ENCODE measurements at regions not wholly inside any gene's neighbourhood (a gene's known extent, or its start where the extent isn't known, plus 50 kb on each side); places are given as distances from the start of the nearest gene placed in this dataset.
"Not testable (repeated sequence)": the region's sequence is repeated elsewhere in the genome, so short reads cannot be mapped to it uniquely, and the experiment has no call there.

DNA sequence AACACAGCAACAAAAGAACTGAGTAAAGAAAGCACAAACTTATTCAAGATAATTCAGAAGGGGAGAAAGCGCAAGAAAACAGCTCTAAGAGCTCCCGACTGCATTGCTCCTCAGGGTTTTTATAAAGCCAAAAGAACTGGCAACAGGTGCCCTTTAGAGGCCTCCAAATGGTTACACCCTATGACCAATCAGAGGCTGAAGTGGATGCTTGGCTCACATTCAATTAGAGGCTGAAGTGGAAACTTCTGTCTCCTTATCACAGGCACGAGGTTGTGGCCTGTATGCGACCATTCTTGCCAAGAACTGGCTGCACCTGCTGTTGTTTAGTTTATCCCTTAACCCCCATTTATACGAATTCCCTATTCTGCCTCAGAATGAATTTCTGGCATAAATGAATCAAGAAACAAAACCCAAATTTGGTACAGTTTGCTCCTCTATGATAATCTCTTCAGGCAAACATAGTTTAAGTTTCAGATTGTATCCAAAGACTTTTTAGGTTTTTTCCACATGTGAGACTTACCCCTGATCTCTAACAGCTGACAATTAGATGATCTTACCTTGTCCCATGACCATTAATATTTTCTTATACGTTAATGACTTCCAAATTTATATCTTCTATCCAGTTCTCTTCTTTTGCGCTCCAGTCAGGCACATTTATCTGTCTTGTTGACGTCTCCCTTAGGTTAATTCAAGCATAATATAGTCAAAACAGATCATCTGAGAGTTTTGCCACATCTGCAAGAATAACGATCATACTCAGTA is 504.8 kb downstream of the NXPH1 start:
- DNase-seq: no peak

DNA sequence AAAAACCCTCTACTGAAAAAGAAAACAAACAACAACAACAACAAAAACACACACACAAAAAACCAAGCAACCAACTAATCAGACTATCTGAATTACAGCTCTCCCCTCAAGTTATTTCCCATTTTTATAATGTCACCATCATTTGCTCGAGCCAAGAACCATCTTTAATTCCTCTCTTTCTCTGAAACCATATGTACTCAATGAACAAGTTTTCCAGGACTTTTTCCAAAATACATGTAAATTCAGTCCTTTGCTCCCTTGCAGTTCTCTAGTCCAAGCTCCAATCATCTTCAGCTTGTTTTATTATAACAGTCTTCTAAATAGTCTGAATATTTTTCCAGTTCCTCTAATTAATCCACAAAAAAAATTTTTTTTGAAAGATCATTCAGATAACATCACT is 506.0 kb downstream of the NXPH1 start:
- no peak for DNase-seq

DNA sequence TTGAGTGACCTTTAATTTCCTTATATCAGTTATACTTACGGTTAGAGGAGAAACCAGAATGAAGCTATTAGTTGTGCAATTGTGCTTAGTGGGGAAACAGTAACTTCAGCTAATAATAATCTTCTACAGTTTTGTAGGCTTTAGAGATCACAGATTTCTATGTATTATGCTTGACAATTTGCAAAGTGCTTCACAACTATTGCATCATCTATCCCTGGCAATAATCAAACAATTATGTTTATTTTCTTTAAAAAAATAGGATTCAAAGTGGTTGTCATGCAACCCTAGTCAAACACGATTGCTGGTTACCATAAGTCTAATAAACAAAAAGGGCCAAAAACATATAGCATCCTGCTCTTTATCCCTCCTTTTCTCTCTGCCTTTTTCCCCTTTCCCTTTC is 530.3 kb downstream of the NXPH1 start:
- no peak for DNase-seq

DNA sequence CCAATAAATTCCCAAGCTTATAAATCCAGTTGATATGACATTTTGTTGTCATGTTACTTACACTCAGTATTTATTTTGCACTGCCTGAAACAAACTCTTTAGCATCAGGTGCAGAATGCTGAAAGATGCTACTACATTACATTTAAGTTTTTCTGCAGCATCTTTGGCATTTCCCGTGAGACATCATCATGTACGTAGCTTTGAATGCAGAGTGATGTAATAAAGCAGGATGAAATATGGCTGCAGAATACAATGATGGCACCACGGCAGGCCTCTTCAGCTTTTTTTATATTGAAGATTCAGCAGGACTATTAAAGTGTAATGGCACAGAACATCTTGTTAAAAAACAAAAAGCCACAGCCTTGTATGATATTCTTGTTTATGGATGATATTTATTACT is 531.8 kb downstream of the NXPH1 start:
- no peak for DNase-seq

DNA sequence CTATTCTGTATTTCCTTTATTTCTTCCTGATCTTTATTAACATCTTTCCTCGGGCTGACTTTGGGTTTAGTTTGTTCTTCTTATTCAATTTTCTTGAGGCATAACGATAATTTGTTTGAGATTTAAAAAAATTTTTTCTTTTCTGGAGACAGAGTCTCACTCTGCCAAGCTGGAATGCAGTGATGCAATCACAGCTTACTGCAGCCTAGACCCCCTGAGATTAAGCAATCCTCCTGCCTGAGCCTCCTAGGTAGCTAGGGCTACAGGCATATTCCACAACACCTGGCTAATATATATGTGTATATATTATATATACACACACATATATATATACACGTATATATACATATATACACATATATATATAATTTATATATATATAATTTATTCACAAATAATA is 540.2 kb downstream of the NXPH1 start:
- no peak for DNase-seq

DNA sequence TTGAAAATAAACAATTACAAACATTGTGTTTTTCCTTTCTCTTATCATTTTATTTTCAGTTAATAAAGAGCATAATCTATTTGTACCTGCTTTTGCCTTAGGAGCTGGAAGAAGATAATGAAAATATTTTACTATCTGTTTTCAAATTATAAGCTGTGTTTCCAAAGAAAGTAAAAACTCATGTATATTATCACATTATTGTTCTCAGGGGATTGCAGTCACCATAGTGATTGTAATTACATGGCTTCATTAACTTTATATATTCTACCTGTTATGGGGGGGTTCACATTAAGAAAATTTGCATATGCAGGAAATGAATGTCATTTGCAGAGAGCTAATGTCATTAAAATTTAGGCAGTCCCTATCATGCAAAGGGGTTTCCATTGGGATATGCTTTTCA is 542.3 kb downstream of the NXPH1 start:
- DNase-seq: no peak

DNA sequence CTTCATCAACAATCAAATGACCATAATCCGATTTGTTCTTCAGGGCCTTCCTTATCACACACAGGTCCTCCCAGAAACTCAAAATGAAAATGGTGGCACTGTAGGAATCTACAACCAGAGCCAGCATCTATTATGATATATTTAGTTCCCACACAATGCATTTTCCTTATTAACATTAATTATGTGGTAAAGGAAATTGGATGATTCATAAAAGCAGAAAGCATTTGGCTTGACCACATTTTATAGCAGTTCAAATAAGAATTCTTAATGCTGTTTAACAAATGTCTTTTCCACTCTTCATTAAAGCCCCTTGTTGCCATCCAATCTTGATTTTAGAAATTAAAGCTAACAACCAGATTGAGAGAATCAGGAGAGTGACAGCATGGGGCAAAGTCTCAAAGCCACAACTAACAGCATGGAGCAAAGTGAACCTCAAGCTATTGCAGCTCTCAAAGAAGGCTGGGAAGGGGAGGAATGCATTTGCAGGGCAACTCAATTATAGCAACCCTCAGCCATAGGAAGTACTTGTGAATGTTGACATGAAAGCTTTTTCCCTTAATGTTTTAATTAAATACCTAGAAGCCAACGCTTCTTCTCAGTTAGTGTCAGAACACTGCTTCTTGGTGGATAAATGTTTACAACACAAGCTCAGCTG is 549.1 kb downstream of the NXPH1 start:
- DNase-seq: no peak

DNA sequence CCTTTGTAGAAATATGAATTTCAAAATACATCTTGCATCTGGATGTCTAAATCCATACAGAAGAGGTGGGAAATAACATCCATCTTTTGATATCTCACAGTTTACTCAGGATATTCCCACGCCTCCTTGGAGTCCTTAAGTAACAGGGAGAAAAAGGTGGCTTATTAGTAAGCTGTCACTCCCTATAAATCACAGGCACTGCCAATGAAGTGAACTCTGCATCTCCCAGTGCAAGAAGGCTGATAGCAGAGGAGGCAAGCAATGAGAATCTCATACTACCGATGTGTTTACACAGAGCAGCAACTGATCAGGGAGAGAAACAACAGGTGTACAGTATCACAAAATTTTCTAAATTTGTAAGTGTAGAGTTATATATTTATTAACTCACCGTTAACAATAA is 551.8 kb downstream of the NXPH1 start:
- no peak for DNase-seq

DNA sequence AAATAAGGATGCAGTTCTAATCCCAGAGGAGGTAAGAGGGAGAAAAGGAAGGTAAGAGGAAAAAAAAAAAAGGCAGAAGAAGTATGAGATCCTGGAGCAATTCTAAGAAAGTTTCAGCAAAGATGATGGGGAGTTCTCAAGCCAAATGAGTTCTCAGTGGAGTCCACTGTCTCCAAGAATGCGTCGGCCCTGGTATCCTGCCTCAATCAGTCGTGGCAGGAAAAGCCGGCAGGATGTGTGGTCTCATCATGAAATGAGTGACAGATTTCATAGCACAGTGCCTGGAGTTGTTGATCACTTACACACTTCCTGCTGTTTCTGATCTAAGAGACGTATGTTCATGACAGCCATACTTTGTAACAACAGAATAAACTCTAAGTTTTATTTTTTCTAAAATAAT is 554.9 kb downstream of the NXPH1 start:
- no peak for DNase-seq

DNA sequence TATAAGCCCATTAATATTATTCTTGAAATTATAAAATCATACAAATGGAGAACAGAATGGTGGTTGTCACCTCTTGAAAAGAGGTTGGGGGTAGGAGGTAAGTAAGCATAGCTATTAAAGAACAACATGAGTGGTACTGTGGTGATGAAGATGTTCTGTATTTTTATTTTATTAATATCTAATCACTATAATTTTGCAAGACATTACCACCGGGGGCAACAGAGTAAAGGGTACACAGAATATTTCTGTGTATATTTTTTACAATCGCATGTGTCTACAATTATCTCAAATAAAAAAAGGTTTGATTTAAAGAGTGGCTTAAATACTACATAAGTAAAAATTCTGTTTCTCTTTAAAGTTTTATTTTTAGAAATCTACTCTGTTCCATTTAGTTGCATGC is 557.8 kb downstream of the NXPH1 start:
- DNase-seq: no peak

DNA sequence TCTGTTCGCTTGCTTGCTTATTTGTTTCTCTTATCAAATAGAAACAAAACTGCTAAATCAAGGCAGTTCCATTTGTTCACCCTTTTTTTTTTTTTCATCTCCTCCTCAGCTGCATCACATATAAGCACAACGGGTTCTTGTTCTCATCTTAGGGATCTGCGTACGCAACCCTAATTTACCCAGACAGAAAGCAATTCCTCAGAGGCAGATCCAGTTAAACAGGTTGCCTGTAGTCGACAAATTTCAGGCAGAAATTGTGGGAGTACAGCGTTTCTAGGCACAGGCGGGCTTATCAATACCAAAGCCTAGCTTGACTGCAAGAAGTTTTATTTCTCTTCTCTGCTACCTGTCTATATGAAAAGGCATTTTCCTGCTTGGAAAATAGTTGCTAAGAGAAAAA is 565.4 kb downstream of the NXPH1 start:
- no peak for DNase-seq

DNA sequence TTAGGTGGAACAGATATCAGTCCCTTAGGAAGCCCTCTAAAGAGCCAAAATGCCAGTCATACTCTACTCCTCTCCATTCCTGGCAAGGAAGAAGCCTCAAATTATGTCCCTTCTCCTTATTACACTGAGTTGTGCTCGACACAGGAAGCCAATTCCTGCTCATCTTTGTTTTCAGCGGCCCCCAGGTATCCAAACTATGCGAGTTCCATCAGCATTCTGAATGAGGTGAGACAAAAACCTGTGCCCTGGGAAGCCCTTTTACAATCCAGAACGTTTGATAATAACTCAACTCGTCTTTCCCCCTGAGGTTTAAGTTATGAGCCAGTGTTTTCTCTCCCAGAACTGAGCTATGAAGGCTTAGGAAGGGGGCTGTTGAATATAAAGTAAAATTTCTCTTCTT is 580.5 kb downstream of the NXPH1 start:
- DNase-seq: no peak

DNA sequence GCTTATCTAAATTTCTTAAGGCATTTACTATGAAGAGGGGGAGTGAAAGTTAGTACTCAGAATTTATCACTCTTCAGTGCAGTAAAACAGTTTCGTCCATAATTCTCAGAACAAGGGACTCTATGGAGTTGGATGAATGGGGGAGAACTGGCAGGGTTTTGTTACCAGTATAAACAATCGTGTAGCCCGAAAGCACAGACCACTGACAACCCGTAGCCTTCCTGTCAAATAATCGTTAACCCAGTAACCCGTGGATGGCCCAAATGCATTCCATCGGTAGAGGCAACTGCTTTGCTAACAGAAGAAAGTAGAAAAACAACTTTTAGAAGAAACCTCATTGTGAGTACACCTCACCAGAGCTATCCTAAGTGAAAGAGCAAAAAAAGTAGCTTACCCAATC is 583.9 kb downstream of the NXPH1 start:
- DNase-seq: no peak

DNA sequence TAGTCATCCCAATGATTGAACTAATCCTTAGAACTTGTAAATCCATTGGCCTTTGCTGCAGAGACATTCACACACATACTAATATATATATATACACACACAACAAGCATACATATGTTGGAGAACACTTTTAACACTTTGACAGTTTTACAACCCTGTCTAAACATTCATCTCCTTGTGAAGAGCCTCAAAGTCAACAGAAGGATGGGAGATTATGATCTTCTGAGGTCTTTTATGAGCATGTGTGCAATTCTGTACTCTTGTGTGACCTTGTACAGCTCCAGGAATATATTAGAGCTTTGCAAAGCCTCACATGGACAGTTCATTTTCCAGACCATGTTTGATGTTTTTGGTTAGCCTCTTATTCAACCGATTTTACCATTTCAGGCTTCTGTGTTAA is 589.0 kb downstream of the NXPH1 start:
- no peak for DNase-seq

DNA sequence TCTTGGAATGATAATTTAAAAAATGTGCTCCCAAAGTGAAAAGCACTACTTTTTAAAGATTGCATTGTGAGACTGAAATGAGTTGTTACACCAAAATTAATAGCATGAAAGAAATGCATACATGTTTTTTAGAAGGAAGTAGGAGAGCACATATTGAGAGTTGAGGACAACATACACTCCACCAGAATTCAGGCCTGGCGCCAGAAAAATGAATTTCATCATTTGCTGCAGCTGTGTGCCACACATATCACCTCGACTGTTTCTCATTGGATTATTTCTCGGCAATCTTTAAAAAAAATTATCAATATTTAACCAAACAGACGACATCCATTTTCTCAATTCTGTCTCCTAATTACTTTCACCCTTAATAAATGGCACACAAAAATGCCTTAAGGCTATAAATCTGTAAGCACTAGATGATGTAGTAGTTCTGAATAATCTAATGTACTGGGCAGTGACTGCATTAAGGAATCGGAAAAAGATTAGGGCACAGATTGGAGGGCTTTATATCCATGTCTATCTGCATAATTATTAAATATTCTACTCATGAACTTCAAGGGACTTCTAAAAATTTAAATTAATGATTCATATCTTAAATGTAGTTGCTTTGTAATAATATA is 590.4 kb downstream of the NXPH1 start:
- DNase-seq: no peak

DNA sequence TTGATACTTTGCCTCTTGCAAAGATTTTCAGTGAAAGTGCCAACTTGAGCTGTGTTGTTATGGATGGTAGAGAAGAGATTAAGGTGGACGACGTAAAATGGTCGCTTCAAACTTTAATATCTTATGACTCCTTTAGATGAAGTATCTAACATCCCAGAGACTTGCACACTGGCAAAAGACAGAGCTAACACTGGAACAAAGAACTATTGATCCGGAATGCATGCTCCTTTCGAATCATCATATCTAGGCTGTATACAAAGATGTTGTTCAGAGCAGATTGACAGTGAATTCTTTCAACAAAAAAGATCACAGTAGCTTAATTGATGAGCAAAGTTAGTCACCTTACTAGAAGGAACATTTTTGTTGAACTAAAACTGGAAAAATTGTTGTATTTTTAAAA is 592.7 kb downstream of the NXPH1 start:
- no peak for DNase-seq

DNA sequence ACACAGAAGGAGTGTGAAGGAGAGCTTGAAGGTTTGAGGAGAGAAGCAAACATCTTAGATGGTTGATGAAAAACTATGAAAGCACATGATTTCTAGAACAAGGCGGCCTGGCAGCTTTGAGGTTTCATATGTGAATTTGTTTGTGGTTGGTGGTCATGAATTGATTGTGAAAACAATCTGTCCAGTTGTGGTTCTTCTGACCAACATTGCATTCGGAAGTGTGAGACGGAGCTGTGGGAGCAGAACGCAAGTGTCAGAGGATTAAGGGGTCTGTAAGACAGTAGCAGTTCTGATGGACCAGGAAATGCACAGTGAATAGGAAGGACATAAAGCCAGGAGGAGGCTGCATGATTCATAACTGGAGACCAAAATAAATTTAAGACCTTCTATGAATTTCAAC is 594.6 kb downstream of the NXPH1 start:
- DNase-seq: no peak

DNA sequence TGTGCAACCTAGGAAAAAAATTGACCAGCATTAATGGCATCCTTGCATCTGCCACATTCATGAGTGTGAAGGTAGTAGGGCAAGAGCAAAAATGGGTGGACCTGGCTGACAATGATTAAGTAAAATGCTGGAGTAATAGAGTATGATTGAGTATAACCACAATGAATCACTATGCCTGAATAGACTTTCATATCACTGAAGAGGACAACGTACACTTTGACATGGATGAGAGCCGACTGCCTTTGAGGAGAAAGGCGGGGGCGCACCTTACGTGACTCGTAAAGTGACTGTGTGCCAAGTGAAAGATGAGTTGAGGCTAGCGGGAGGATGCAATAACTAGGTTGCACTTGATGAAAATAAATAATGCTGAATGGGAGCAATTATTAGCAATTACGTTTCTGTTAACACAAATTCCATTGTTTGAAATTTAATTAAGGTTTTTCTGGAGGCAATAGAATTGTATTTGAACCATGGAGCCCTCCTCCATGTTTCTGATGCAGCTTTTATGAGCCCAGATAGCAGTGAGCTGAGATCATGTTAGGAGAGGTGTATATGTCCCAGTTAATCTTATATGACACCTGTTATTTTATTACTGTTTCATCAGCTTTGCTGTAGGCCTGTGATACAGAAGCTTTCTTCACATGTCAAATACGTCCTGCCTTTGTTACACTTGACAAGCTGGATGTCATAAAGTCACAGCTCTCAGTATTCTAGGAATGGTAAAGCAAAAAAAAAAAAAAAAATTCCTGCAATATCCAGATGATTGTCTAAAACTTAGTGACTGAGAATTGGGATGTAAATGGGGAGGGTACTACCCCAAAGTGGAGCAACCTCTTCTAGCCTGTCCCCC is 596.5 kb downstream of the NXPH1 start:
- no peak for DNase-seq

DNA sequence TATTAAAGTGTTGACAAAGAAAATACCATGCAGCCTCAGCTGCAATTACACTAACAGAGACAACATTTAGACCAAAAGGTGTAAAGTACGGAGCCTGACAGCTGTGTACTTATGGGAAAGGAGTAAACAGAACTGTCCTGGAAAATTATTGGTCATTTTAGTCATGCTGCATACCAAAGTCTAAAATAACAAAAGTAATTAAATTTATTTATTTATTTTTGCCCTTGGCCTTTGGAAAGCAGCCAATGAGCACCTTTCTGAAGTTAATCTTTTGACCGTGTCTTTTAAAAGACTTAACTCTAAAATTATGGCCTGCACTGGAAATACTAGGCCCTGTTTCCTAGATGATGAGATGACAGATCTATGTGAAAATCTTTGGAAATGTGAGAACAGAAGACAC is 597.6 kb downstream of the NXPH1 start:
- no peak for DNase-seq

DNA sequence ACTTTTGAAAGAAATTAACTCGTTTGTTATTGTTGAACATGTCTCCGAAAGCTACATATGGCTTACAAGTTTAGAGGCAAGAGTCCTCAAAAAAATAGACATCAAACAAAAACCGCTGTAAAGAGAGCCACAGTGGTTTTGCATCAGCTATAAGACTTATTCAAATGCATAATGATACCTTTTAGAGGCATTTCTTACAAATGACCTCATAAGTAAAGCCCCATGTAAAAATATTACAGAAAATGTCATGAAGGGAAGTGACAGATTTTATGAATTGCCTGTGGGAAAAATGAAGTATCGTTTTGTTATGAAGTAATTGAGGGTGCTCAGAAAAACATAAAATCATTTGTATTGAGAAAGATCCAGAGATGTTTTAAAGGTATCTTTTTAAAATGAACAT is 598.0 kb downstream of the NXPH1 start:
- DNase-seq: no peak

DNA sequence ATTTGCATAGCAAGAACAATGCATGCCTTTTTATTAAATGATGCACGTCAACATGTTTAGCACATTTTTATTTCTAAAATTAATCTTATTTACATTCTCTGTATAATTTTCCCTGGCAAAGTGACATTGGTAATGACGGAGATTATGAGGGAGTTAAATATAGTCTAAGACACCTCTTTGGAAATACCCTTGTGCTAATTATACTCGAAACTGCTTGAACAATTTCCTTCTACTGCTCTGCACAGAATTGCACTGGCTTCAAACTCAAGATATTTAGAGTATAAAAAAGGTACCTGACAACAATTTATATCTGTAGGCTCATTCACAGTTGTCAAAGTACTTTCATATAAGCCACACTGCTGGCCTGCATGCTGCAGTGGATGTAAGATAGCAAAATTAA is 602.7 kb downstream of the NXPH1 start:
- DNase-seq: no peak

DNA sequence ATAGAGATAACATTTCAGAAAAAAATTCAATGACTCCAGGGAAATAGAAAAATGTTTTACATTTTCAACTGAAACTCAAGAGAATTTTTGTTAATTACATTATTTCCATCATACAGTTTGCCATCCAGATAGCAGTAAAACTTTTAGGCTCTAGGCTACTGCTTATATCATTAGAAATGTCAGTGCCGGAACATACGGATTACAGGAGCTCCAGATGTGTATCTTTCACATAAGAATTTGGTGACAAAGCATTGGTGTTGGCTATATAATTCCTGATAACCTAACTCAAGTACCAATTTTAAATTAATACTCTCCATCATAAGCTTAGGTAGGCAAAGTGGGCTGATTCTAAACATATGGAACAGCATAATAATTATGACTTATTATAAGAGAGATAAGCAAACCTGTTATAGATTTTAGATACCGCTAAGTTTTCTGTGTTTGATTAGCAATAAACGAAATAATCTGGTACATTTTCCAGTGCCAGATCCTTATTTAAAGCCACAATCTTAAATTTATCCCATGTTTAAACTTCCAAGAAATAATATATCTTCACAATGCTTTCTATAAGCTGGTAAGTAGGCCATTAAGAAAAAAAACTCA is 637.9 kb downstream of the NXPH1 start:
- DNase-seq: no peak

DNA sequence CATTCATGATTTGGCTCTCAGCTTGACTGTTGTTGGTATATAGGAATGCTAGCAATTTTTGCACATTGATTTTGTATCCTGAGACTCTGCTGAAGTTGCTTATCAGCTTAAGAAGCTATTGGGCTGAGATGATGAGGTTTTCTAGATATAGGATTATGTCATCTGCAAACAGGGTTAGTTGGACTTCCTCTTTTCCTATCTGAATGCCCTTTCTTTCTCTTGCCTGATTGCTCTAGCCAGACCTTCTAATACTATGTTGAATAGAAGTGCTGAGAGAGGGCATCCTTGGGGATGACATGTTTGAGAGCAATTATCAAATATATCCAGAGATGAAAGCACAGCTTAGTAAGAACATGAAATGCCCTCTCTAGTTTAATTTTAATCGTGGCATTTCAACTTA is 642.4 kb downstream of the NXPH1 start:
- DNase-seq: not testable (repeated sequence)
